Skeletal muscle cell (primary cell): ENCODE measurements at regions not wholly inside any gene's neighbourhood (a gene's known extent, or its start where the extent isn't known, plus 50 kb on each side); places are given as distances from the start of the nearest gene placed in this dataset.
"Not testable (repeated sequence)": the region's sequence is repeated elsewhere in the genome, so short reads cannot be mapped to it uniquely, and the experiment has no call there.

Source experiments
- DNase-seq: peaks from one replicate; pipeline ENCODE4 v3.0.0-alpha.2; 2010; ENCODE audit warnings: low read depth
- H3K4me3 ChIP-seq: 2 replicates; pipeline ENCODE4 v1.5.1; 2011; ENCODE audit warnings: low read depth, mild to moderate bottlenecking, control low read depth, low read length, moderate library complexity

DNA sequence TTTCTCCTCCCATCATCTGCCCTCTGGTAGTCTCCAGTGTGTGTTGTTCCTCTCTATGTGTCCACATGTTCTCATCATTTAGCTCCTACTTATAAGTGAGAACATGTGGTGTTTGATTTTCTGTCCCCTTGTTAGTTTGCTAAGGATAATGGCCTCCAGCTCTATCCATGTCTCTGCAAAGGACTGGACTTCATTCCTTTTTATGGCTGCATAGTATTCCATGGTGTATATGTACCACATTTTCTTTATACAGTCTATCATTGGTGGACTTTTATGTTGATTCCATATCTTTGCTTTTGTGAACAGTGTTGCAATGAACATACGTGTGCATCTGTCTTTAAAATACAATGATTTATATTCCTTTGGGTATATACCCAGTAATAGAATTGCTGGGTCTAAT, 143.5 kb upstream of the PDE4B start:
- DNase-seq, H3K4me3 ChIP-seq: not testable (repeated sequence)

DNA sequence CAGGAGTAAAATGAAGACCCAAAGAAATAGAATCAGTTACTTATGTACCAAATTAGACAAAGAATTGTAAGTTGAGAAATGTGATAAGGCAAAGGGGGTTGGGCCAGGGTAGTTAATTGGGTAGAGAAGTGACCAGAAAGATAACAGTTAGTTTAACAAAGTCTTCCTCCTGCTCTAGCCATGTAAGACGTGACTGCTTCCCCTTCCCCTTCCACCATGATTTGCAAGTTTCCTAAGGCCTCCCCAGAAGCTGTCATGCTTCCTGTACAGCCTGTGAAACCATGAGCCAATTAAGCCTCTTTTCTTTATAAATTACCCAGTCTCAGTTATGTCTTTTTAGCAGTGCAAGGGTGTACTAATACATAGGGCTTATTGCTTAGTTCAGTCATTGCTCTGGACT, 142.0 kb upstream of the PDE4B start:
- DNase-seq, result no peak
- H3K4me3 ChIP-seq, result no peak overlapping the region

GRCh38 chr1:65654526-65654925, 138.2 kb upstream of the PDE4B start:
- DNase-seq, H3K4me3 ChIP-seq: not testable (repeated sequence)

DNA sequence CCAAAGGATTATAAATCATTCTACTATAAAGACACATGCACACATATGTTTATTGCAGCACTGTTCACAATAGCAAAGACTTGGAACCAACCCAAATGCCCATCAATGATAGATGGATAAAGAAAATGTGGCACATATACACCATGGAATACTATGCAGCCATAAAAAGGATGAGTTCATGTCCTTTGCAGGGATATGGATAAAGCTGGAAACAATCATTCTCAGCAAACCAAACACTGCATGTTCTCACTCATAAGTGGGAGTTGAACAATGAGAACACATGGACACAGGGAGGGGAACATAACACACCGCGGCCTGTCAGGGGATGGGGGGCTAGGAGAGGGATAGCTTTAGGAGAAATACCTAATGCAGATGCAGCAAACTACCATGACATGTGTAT, 135.1 kb upstream of the PDE4B start:
- not testable (repeated sequence) for H3K4me3 ChIP-seq, DNase-seq

GRCh38 chr1:65658122-65658521, 134.6 kb upstream of the PDE4B start:
- DNase-seq, result no peak
- H3K4me3 ChIP-seq, result no peak overlapping the region

DNA sequence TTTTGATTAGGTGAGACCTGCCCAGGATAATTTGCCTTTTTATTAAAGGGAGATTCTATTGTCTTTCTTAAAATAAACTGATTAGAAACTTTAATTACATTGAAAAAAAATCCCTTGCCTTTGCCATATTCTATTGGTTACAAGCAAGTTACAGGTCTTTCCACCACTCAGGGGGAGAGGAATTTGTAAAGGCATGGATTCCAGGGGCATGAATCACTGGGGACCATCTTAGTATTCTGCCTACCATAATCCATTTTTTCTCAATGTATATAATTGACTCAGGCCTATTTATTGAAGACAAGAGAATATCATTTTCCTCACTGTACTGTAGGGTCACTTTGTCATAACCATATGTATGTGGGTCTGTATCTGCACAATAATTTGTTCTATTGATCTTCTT, 124.3 kb upstream of the PDE4B start:
- DNase-seq, result no peak
- H3K4me3 ChIP-seq, result no peak overlapping the region

GRCh38 chr1:65670518-65670917, 122.2 kb upstream of the PDE4B start:
- no peak overlapping the region for H3K4me3 ChIP-seq
- DNase-seq, result no peak

DNA sequence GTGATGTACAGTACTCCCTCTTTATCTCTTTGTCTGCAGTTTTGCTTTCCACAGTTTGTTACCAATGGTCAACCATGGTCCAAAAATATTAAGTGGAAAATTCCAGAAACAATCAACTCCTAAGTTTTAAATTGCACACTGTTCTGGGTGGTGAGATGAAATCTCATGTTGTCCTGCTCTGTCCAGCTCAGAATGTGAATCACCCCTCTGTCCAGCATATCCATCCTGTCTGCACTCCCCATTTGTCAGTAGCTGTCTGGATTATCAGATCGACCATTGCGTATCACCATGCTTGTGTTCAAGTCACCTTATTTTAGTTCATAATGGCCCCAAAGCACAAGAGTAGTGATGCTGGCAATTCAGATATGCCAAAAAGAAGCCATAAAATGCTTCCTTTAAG, 118.2 kb upstream of the PDE4B start:
- no peak overlapping the region for H3K4me3 ChIP-seq
- no peak for DNase-seq

DNA sequence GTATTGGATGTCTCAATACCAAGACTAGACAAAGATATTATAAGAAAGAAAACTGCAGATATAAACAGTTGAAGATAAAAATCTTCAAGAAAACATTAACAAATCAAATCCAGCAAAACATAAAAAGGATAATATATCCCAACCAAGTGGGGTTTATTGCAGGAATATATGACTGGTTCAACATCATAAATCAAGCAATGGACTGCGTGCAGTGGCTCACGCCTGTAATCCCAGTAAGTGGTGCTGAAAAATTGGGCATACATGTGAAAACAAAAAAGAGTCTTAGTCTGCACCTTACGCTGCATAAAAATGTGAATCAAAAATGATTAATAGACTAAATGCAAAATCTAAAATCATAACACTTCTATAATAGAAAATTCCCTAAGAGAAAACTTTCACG, 112.9 kb upstream of the PDE4B start:
- DNase-seq, result no peak
- no peak overlapping the region for H3K4me3 ChIP-seq

DNA sequence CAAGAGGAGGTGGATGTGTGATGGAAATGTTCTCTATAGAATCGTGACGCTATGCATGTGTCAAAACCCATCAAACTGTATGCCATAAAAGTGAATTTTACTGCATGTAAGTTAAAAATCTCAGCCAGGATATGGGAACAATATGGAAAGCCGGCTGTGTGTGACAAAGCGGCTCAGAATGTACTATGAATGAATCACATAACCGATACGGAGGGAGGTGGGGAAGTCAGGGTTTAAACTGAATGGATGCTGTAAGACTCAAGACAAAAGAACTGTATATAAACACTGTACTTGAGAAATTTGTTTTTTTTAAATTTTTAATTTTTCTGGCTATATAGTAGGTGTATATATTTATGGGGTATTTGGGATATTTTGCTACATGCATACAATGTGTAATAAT, 111.6 kb upstream of the PDE4B start:
- peak; percentile 34 for DNase-seq
- H3K4me3 ChIP-seq, result no peak overlapping the region

GRCh38 chr1:65687428-65688214, 105.1 kb upstream of the PDE4B start:
- DNase-seq, result peak; percentile 25
- no peak overlapping the region for H3K4me3 ChIP-seq

DNA sequence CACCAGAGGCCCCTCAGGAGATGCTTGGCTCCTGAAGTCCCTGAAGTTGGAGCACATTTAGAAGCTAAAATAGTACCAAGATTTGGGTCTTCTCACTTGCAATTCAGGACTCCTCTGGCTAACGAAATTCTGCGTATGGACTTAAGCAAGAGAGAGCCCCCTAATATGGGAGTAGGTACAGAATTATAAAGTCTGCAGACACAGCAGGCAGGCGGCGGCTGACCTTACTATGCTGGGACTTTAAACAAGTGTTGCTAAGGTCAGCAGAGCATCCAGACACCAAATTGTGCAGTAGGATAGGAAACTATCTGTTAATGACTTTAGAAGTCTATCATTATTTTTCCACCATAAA, 104.5 kb upstream of the PDE4B start:
- no peak for DNase-seq

GRCh38 chr1:65688848-65689247, 103.8 kb upstream of the PDE4B start:
- no peak for DNase-seq
- no peak overlapping the region for H3K4me3 ChIP-seq

More for the DNA sequence above, 104.5 kb upstream of the PDE4B start:
- H3K4me3 ChIP-seq, result no peak overlapping the region

DNA sequence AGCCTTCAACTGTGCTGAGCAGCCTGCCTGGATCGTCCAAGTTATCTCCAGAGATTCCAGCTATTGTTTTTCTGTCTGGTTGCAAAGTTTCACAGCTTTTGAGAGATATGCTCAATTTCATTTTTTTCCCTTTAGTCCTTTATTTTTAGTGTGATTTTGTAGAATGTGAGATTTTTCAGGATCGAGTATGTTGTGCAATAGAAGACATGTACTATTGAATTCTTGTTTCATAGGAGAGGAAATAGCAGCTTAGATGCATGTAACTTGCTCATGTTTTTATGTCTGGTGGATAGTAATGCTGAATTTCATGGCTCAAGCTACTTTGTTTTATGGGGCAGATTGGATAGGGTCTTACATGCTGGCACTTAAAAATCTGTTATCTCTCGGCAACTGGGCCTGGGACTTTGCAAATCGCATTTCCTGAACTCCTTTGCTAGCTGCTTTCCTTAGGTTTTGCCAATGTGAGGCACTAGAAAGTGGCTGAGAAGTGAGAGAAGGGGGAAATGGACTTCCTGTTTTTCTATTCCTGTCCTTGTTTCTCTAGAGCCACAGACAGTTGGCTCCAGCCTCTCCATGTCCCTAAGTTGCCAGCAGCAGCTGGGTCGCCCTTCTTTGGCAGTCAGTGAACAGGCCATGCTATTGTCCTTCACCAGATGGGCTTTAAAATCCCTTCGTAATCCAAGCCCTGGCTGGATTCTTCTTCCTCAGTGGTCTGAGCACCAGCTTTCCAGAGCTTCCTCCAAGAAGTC, 101.4 kb upstream of the PDE4B start:
- no peak for DNase-seq
- no peak overlapping the region for H3K4me3 ChIP-seq

DNA sequence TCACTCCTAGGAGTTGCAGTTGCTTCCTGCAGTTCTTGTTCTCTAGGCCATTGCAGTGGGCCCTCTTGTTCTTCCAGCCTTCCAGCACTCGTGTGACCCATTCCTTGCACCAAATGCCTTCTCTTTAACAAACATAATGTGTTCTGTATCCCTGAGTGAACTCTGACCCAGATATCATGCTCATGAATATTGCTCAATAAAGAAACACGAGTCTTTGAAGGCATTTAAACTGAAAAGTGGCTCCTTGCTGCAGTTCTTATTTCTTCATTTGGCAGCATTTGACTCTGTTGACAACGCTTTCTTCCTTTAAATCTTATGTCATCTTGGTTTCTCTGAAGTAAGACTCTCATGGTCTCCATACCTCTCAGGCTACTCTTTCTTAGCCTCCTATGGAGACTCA, 100.7 kb upstream of the PDE4B start:
- H3K4me3 ChIP-seq, result no peak overlapping the region
- DNase-seq, result no peak

DNA sequence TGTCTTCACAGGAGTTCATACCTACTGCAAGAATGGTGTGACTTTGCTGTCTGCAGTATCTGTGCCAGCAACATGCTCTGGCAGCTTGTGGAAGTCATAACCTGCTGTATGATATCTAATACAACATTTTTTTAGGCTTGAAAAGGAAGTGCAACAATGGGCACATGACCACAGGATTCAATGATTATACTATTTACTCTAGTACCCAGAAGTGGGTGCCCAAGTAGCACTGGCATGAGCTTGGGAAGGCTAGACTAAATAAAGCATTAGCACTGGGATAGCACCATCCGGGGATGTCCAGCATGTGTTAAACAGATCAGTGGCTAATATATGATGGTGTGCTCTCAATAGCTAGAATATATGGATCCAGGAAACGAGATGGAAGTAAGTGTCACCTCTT, 98.6 kb upstream of the PDE4B start:
- H3K4me3 ChIP-seq, result no peak overlapping the region
- DNase-seq, result no peak

- DNase-seq, result no peak
- no peak overlapping the region for H3K4me3 ChIP-seq
These were observed 97.8 kb upstream of the PDE4B start for GRCh38 chr1:65694933-65695332.

- H3K4me3 ChIP-seq, result no peak overlapping the region
- no peak for DNase-seq
These were observed 94.1 kb upstream of the PDE4B start for GRCh38 chr1:65698590-65698989.

DNA sequence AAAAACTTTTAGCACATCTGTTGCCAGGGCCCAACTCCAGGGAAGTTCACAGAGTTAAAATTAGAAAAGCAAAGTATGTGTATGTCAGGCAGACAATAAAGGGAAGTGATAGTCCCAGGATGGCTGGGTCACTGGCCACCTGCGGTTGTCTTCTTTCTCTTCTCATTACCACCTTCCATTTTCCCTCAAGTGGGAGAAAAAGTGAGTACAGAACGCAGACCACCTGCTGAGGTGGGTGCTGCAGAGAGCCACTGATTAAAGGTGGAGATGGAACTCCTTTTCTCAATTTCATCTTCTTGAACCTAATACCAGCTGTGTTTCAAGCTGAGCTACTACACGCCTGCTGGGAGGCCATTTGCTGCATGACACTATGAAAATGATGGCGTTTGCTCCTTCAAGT, 88.8 kb upstream of the PDE4B start:
- no peak overlapping the region for H3K4me3 ChIP-seq
- DNase-seq, result no peak

- no peak for DNase-seq
- H3K4me3 ChIP-seq, result no peak overlapping the region
These were observed 88.4 kb upstream of the PDE4B start for GRCh38 chr1:65704318-65704717.

DNA sequence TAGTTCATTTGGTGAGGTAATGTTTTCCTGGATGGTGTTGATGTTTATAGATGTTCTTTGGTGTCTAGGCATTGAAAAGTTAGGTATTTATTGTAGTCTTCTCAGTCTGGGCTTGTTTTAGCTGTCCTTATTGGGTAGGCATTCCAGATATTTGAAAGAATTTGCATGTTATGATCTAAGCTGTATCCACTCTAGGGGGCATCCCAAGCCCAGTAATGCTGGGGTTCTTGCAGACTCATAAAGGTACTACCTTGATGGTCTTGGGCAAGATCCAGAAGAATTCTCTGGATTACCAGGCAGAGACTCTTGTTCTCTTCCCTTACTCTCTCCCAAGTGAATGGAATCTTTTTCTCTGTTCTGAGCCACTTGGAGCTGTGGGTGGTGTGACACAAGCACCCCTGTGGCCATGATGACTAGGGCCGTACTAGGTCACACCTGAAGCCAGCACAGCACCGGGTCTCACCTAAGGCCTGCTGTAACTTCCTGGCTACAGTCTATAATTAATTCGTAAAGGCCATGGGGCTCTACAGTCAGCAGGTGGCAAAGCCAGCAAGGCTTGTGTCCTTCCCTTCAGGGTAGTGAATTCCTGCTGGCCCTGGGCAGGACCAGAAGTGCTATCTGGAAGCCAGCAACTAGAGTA, 74.8 kb upstream of the PDE4B start:
- no peak overlapping the region for H3K4me3 ChIP-seq
- peak; percentile 19 for DNase-seq
